ENCODE measurements at regions not wholly inside any gene's neighbourhood (a gene's known extent, or its start where the extent isn't known, plus 50 kb on each side); places are given as distances from the start of the nearest gene placed in this dataset.

DNA sequence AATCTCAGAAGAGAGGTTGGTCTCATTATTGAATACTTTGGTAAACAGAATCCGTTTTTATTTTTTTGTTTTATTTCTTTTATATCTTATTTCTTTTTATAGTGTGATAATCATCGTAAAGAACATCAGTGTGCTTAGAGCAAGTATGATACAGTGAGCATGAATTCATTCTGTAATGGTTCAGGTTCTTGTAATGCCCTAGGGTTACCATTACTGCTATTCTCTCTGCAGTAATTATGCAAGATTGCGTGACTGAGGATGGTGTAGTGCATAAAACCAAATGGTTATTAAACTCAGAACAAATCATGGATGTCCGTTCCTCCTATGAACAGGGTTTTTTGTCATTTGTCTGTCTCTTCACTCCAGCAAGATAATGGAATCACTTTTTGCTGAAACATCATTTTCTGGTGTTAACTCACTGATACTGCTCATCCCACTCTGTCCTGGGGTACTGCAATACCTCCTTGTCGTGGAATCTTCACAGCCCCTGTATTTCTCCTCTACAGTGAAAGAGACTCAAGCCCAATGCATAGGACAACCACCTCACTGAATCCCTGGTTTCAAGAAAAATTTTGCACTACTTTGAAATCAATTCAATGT, 274.8 kb upstream of the ST6GAL2 start:
- DNase-seq (no peak), ATAC-seq (replicated peaks in 1 of 2) (no peak)
- no peaks in the 10 kb centered on the region for H3K36me3 Mint-ChIP-seq (ENCODE audit: insufficient read depth in 2 of 2)
- H3K27ac Mint-ChIP-seq = no peak overlapping the region
- H3K27me3 Mint-ChIP-seq (ENCODE audit: low read depth) = no peaks in the 10 kb centered on the region
- no peak overlapping the region for H3K4me3 Mint-ChIP-seq
- no peaks in the 10 kb centered on the region for H3K4me1 Mint-ChIP-seq (ENCODE audit: low read depth)
- H3K9me3 Mint-ChIP-seq = peaks cover 2 to 16% of the 10 kb centered on the region in 2 donors

- H3K27ac Mint-ChIP-seq = no peak overlapping the region
- no peaks in the 10 kb centered on the region for H3K36me3 Mint-ChIP-seq (ENCODE audit: insufficient read depth in 2 of 2)
- no peaks in the 10 kb centered on the region for H3K4me1 Mint-ChIP-seq (ENCODE audit: low read depth)
- H3K9me3 Mint-ChIP-seq = peaks cover 0 to 2% of the 10 kb centered on the region in 2 donors
- DNase-seq = no peak
- ATAC-seq (replicated peaks in 1 of 2) = no peak
- H3K27me3 Mint-ChIP-seq (ENCODE audit: low read depth) = no peaks in the 10 kb centered on the region
- no peak overlapping the region for H3K4me3 Mint-ChIP-seq
These were observed 282.2 kb upstream of the ST6GAL2 start for GRCh38 chr2:107168141-107168540.

DNA sequence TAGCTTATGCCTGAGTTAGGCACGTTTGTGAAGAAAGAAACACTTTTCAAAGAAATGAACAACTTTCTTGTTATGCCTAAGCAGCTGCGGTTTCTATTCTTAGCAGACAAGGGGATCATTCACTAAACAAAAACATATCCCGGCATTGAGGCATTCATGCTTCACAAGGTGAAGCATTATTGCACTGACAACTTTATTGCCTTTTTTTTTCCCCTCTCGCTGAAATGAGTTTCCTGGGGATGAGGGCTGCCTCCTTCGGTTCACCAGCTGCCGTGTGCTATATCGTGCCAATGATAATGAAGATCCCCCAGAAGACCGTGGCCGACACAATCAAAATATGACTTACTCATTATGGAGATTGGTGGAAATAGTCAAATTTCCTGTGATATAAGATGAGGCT, 288.2 kb upstream of the ST6GAL2 start:
- H3K9me3 Mint-ChIP-seq = peaks cover 0 to 2% of the 10 kb centered on the region in 2 donors
- DNase-seq (no peak), ATAC-seq (replicated peaks in 1 of 2) (no peak)
- H3K36me3 Mint-ChIP-seq (ENCODE audit: insufficient read depth in 2 of 2) = no peaks in the 10 kb centered on the region
- no peaks in the 10 kb centered on the region for H3K4me1 Mint-ChIP-seq (ENCODE audit: low read depth)
- H3K27ac Mint-ChIP-seq = no peak overlapping the region
- no peak overlapping the region for H3K4me3 Mint-ChIP-seq
- no peaks in the 10 kb centered on the region for H3K27me3 Mint-ChIP-seq (ENCODE audit: low read depth)

DNA sequence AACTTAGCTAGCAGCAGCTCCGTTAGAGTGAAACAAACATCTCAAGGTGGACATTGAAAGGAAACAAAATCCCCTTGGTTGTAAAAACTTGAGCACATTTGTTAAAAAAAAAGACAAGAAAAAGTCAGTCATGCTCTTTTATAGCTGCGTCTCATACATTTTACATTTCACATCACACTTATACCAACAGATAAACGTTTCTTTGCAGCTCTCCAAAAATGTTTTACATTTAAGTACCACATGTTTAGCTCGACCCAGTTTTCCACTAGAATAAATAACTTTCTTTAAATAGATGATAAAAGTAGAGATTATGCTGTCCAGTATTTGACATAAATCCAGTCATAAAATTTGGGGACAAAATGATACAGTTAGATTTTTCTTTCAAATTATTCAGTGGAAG, 297.0 kb upstream of the ST6GAL2 start:
- no peaks in the 10 kb centered on the region for H3K4me1 Mint-ChIP-seq (ENCODE audit: low read depth)
- DNase-seq (no peak), ATAC-seq (replicated peaks in 1 of 2) (no peak)
- H3K27me3 Mint-ChIP-seq (ENCODE audit: low read depth) = no peaks in the 10 kb centered on the region
- no peak overlapping the region for H3K4me3 Mint-ChIP-seq
- no peaks in the 10 kb centered on the region for H3K9me3 Mint-ChIP-seq
- no peak overlapping the region for H3K27ac Mint-ChIP-seq
- no peaks in the 10 kb centered on the region for H3K36me3 Mint-ChIP-seq (ENCODE audit: insufficient read depth in 2 of 2)

DNA sequence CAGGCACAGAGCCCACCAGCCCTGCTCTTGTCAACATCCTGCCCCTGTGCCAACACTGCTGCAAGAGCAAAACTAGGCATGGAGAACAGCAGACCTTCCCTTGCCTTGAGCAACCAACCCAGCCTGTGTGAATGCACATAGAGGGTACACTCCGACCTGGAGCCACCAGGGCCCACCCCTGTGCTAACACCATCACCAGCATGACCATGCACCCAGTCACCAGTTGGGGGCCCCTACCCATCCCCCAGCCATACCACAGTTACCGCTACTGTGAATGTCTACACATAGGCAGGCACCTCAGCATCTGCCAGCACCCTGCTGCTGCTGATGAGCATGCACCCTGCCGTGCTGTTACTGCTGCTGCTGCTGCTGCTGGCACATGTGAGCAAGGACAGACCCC, 301.9 kb upstream of the ST6GAL2 start:
- no peak overlapping the region for H3K27ac Mint-ChIP-seq
- no peak for ATAC-seq (replicated peaks in 1 of 2)
- peaks cover 2 to 3% of the 10 kb centered on the region in 2 donors for H3K9me3 Mint-ChIP-seq

GRCh38 chr2:107195631-107196030, 309.7 kb upstream of the ST6GAL2 start:
- Mint-ChIP-seq H3K27me3 (ENCODE audit: low read depth) (no peaks in the 10 kb centered on the region), H3K4me3 (no peak overlapping the region), H3K9me3 (peaks cover 0 to 2% of the 10 kb centered on the region in 2 donors), H3K36me3 (ENCODE audit: insufficient read depth in 2 of 2) (no peaks in the 10 kb centered on the region), H3K27ac (no peak overlapping the region), H3K4me1 (ENCODE audit: low read depth) (no peaks in the 10 kb centered on the region)
- ATAC-seq (replicated peaks in 1 of 2) = no peak
- no peak for DNase-seq

More for the DNA sequence above, 301.9 kb upstream of the ST6GAL2 start:
- DNase-seq = no peak
- Mint-ChIP-seq H3K36me3 (ENCODE audit: insufficient read depth in 2 of 2) (no peaks in the 10 kb centered on the region), H3K27me3 (ENCODE audit: low read depth) (no peaks in the 10 kb centered on the region), H3K4me1 (ENCODE audit: low read depth) (no peaks in the 10 kb centered on the region), H3K4me3 (no peak overlapping the region)

GRCh38 chr2:107197594-107198294, 311.8 kb upstream of the ST6GAL2 start:
- no peak for ATAC-seq (replicated peaks in 1 of 2)
- H3K9me3 Mint-ChIP-seq = peaks cover 0 to 2% of the 10 kb centered on the region in 2 donors
- H3K4me3 Mint-ChIP-seq = no peak overlapping the region
- H3K36me3 Mint-ChIP-seq (ENCODE audit: insufficient read depth in 2 of 2) = no peaks in the 10 kb centered on the region
- no peaks in the 10 kb centered on the region for H3K4me1 Mint-ChIP-seq (ENCODE audit: low read depth)
- no peak for DNase-seq
- H3K27ac Mint-ChIP-seq = no peak overlapping the region
- H3K27me3 Mint-ChIP-seq (ENCODE audit: low read depth) = no peaks in the 10 kb centered on the region

- ATAC-seq (replicated peaks in 1 of 2) (no peak), DNase-seq (no peak)
- no peaks in the 10 kb centered on the region for H3K36me3 Mint-ChIP-seq (ENCODE audit: insufficient read depth in 2 of 2)
- no peak overlapping the region for H3K4me3 Mint-ChIP-seq
- peaks cover 0 to 9% of the 10 kb centered on the region in 2 donors for H3K9me3 Mint-ChIP-seq
- H3K27me3 Mint-ChIP-seq (ENCODE audit: low read depth) = no peaks in the 10 kb centered on the region
- no peaks in the 10 kb centered on the region for H3K4me1 Mint-ChIP-seq (ENCODE audit: low read depth)
- H3K27ac Mint-ChIP-seq = no peak overlapping the region
These were observed 317.1 kb upstream of the ST6GAL2 start for GRCh38 chr2:107202962-107203591.

DNA sequence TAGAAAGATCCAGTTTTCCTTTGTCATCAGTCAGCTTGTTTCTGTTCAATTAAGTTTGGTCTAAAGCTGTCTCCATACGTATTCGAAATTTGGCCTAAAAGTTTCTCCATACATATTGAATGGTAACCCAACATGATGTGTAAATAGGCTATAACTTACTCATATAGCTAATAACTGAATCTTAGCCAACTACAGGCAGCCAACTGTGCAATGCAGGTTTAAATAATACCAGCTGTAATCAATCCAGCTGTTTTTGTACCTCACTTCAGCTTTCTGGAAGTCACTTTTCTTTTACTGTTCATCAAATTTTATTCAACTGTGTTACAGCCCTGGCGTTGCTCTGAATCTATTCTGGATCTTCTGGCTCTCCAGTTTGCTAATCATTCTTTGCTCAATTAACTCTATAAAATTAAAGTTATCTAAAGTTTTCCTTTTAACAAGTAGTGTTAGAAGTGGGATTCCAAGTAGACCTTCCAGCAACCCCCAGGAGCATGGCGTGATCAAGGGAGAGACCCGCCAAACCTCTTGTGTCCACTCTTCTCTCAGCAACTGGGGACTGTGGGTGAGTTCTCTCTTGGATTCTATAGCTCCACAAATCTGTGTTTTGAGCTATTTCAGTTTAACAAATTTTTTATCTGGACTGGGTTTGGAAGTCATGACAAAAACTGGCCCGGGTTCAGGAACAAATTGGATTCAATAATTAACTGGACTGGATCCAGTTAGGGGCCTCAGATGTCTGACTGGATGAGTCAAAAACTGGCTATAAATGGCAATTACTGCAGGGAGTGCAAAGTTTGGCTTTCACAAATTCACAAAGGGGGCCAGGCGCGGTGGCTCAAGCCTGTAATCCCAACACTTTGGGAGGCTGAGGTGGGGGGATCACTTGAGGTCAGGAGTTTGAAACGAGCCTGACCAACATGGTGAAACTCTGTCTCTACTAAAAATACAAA, 329.7 kb upstream of the ST6GAL2 start:
- no peak overlapping the region for H3K4me3 Mint-ChIP-seq
- no peaks in the 10 kb centered on the region for H3K27me3 Mint-ChIP-seq (ENCODE audit: low read depth)
- no peaks in the 10 kb centered on the region for H3K36me3 Mint-ChIP-seq (ENCODE audit: insufficient read depth in 2 of 2)
- no peak for ATAC-seq (replicated peaks in 1 of 2)
- H3K27ac Mint-ChIP-seq = no peak overlapping the region
- no peak for DNase-seq
- H3K9me3 Mint-ChIP-seq = no peaks in the 10 kb centered on the region
- H3K4me1 Mint-ChIP-seq (ENCODE audit: low read depth) = no peaks in the 10 kb centered on the region

- ATAC-seq (replicated peaks in 1 of 2) (no peak), DNase-seq (no peak)
- Mint-ChIP-seq H3K4me1 (ENCODE audit: low read depth) (no peaks in the 10 kb centered on the region), H3K27me3 (ENCODE audit: low read depth) (no peaks in the 10 kb centered on the region), H3K4me3 (no peak overlapping the region), H3K9me3 (peaks cover 2% of the 10 kb centered on the region in 2 donors), H3K36me3 (ENCODE audit: insufficient read depth in 2 of 2) (no peaks in the 10 kb centered on the region), H3K27ac (no peak overlapping the region)
These were observed 332.2 kb upstream of the ST6GAL2 start for GRCh38 chr2:107218208-107218607.

GRCh38 chr2:107222466-107222865, 336.5 kb upstream of the ST6GAL2 start:
- no peak overlapping the region for H3K27ac Mint-ChIP-seq
- H3K4me1 Mint-ChIP-seq (ENCODE audit: low read depth) = no peaks in the 10 kb centered on the region
- DNase-seq (no peak), ATAC-seq (replicated peaks in 1 of 2) (no peak)
- peaks cover 2 to 4% of the 10 kb centered on the region in 2 donors for H3K9me3 Mint-ChIP-seq
- H3K36me3 Mint-ChIP-seq (ENCODE audit: insufficient read depth in 2 of 2) = no peaks in the 10 kb centered on the region
- H3K4me3 Mint-ChIP-seq = no peak overlapping the region
- H3K27me3 Mint-ChIP-seq (ENCODE audit: low read depth) = no peaks in the 10 kb centered on the region

- DNase-seq = no peak
- Mint-ChIP-seq H3K4me1 (ENCODE audit: low read depth) (no peaks in the 10 kb centered on the region), H3K27me3 (ENCODE audit: low read depth) (no peaks in the 10 kb centered on the region), H3K27ac (no peak overlapping the region), H3K9me3 (peaks cover 3 to 5% of the 10 kb centered on the region in 2 donors), H3K36me3 (ENCODE audit: insufficient read depth in 2 of 2) (peaks cover 0 to 3% of the 10 kb centered on the region in 2 donors), H3K4me3 (no peak overlapping the region)
- no peak for ATAC-seq (replicated peaks in 1 of 2)
These were observed 349.7 kb upstream of the ST6GAL2 start for GRCh38 chr2:107235491-107236254.
